B cell (primary cell): ENCODE measurements at regions not wholly inside any gene's neighbourhood (a gene's known extent, or its start where the extent isn't known, plus 50 kb on each side); places are given as distances from the start of the nearest gene placed in this dataset.

Experiments
- EZH2 ChIP-seq: IDR thresholded peaks from 2 replicates; pipeline ENCODE4 v1.6.1; 2012; ENCODE audit warnings: borderline replicate concordance, low read depth, mild to moderate bottlenecking, moderate library complexity, low read length; ENCODE audit not compliant: insufficient read depth, poor library complexity, severe bottlenecking
- TF ChIP-seq, protein P1 (sequence below): fragments of 200-600 bp; IDR thresholded peaks from one replicate; pipeline ENCODE4 v1.8.0; 2022; ENCODE audit warnings: antibody characterized with exemption, mild to moderate bottlenecking

DNA sequence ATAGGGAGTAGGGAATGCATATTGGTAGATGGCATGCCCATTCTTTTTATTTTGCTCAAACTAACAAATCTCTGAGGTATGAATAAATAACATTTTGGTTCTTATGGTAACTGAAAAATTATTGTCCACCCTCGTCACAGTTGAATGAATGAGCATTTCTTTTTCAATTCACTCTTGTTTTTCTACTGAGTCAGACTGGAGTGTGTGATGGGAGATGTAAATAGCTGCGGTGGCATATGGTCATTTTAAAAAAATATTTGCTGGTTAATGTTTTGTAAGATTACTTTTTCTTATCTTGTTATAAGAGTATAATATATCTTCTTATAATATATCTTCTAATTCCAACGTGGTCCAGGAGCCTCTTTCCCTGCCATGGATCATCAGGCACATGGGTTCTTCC, 586.5 kb downstream of the SLITRK5 start:
- TF ChIP-seq, protein P1, sequence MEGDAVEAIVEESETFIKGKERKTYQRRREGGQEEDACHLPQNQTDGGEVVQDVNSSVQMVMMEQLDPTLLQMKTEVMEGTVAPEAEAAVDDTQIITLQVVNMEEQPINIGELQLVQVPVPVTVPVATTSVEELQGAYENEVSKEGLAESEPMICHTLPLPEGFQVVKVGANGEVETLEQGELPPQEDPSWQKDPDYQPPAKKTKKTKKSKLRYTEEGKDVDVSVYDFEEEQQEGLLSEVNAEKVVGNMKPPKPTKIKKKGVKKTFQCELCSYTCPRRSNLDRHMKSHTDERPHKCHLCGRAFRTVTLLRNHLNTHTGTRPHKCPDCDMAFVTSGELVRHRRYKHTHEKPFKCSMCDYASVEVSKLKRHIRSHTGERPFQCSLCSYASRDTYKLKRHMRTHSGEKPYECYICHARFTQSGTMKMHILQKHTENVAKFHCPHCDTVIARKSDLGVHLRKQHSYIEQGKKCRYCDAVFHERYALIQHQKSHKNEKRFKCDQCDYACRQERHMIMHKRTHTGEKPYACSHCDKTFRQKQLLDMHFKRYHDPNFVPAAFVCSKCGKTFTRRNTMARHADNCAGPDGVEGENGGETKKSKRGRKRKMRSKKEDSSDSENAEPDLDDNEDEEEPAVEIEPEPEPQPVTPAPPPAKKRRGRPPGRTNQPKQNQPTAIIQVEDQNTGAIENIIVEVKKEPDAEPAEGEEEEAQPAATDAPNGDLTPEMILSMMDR = no peak
- no peak for TF ChIP-seq EZH2
